Activated CD4-positive, alpha-beta T cell treated with anti-CD3 and anti-CD28 coated beads for 24 hours (primary cell): ENCODE measurements at regions not wholly inside any gene's neighbourhood (a gene's known extent, or its start where the extent isn't known, plus 50 kb on each side); places are given as distances from the start of the nearest gene placed in this dataset.
"Not testable (repeated sequence)": the region's sequence is repeated elsewhere in the genome, so short reads cannot be mapped to it uniquely, and the experiment has no call there.

Experiments used
- DNase-seq, 2 donors: peaks; one replicate each; pipeline ENCODE4 v3.0.0-alpha.2; 2020; ENCODE audit warnings: low read depth in 2 of 2

GRCh38 chr13:70297189-70297616 is 189.0 kb upstream of the KLHL1 start:
- DNase-seq, result no peak

- no peak for DNase-seq
Measured at GRCh38 chr13:70284371-70284770, 176.1 kb upstream of the KLHL1 start.

GRCh38 chr13:70275841-70276240 is 167.6 kb upstream of the KLHL1 start:
- DNase-seq, result no peak

- no peak for DNase-seq
Measured at GRCh38 chr13:70255406-70255991, 147.2 kb upstream of the KLHL1 start.

- no peak for DNase-seq
Measured at GRCh38 chr13:70253834-70254233, 145.6 kb upstream of the KLHL1 start.

- no peak for DNase-seq
Measured at GRCh38 chr13:70253411-70253810, 145.2 kb upstream of the KLHL1 start.

- DNase-seq, result no peak
Measured at GRCh38 chr13:70249332-70250064, 141.2 kb upstream of the KLHL1 start.

- no peak for DNase-seq
Measured at GRCh38 chr13:70237131-70237530, 128.9 kb upstream of the KLHL1 start.

- no peak for DNase-seq
Measured at GRCh38 chr13:70235565-70235964, 127.3 kb upstream of the KLHL1 start.

- no peak for DNase-seq
Measured at GRCh38 chr13:70223911-70224310, 115.7 kb upstream of the KLHL1 start.

GRCh38 chr13:70222926-70223325 is 114.7 kb upstream of the KLHL1 start:
- DNase-seq, result no peak

- no peak for DNase-seq
Measured at GRCh38 chr13:70218618-70219017, 110.4 kb upstream of the KLHL1 start.

GRCh38 chr13:70208968-70209367 is 100.7 kb upstream of the KLHL1 start:
- DNase-seq, result not testable (repeated sequence)

- DNase-seq, result no peak
Measured at GRCh38 chr13:70206671-70207070, 98.4 kb upstream of the KLHL1 start.

GRCh38 chr13:70203661-70204229 is 95.5 kb upstream of the KLHL1 start:
- no peak for DNase-seq

GRCh38 chr13:70191034-70191433 is 82.8 kb upstream of the KLHL1 start:
- no peak for DNase-seq

- no peak for DNase-seq
Measured at GRCh38 chr13:70189981-70190380, 81.7 kb upstream of the KLHL1 start.

- no peak for DNase-seq
Measured at GRCh38 chr13:70188567-70188966, 80.3 kb upstream of the KLHL1 start.

- no peak for DNase-seq
Measured at GRCh38 chr13:70183041-70183440, 74.8 kb upstream of the KLHL1 start.
